Kidney (tissue), 13 donors: ENCODE measurements at regions not wholly inside any gene's neighbourhood (a gene's known extent, or its start where the extent isn't known, plus 50 kb on each side); places are given as distances from the start of the nearest gene placed in this dataset.

ENCODE experiments used
- DNase-seq, 5 donors: peaks; one replicate each; pipeline ENCODE4 v3.0.0-alpha.2; 2013 to 2020
- FAIRE-seq: peaks from 2 replicates; lab custom pipeline; 2012; peaks lifted over from hg19 to GRCh38; lab: Jason Lieb, UNC
- H3K27ac ChIP-seq, 2 donors: one replicate each; pipeline ENCODE4 v1.7.0; 2013; ENCODE audit warnings: low read depth in 2 of 2, low read length in 2 of 2, inconsistent platforms in 1 of 2
- H3K27me3 ChIP-seq: one replicate; pipeline ENCODE4 v1.7.1; 2013; ENCODE audit warnings: low read length, inconsistent platforms; ENCODE audit not compliant: control insufficient read depth, insufficient read depth
- H3K36me3 ChIP-seq, 3 donors: one replicate each; pipeline versions ENCODE4 v1.7.0 to v1.7.1; 2013; ENCODE audit warnings: low read length in 3 of 3, control low read depth in 1 of 3, inconsistent platforms in 1 of 3; ENCODE audit not compliant: insufficient read depth in 3 of 3, control insufficient read depth in 2 of 3
- H3K4me1 ChIP-seq, 3 donors: one replicate each; pipeline versions ENCODE4 v1.7.0 to v1.7.1; 2013; ENCODE audit warnings: low read length in 3 of 3, inconsistent platforms in 1 of 3, low read depth in 1 of 3; ENCODE audit not compliant: control insufficient read depth in 2 of 3, insufficient read depth in 2 of 3
- H3K4me3 ChIP-seq, 3 donors: one replicate each; pipeline versions ENCODE4 v1.7.0 to v1.8.1; 2013; ENCODE audit warnings: low read length in 3 of 3, control low read depth in 1 of 3, inconsistent platforms in 1 of 3
- H3K9ac ChIP-seq, 3 donors: one replicate each; pipeline versions ENCODE4 v1.7.0 to v1.7.1; 2013; ENCODE audit warnings: low read length in 3 of 3, control low read depth in 1 of 3, inconsistent platforms in 1 of 3
- H3K9me3 ChIP-seq, 3 donors: one replicate each; pipeline versions ENCODE4 v1.7.0 to v1.7.1; 2013; ENCODE audit warnings: low read length in 3 of 3, control low read depth in 1 of 3, inconsistent platforms in 1 of 3; ENCODE audit not compliant: control insufficient read depth in 2 of 3, insufficient read depth in 1 of 3
- intact Hi-C: fragments of 100-400 bp; cut with DNase I; formaldehyde crosslinking; loops from one replicate; pipeline ENCODE4 v1.11.1; 2022
- TF ChIP-seq, protein P1 (sequence below): IDR thresholded peaks from 3 replicates; pipeline ENCODE4 v1.5.1; 2012; ENCODE audit warnings: mild to moderate bottlenecking, moderate library complexity, borderline replicate concordance; ENCODE audit not compliant: insufficient read depth; ENCODE audit errors: extremely low read depth
- donor health status: control.
- donor health status: control.
- donor health status: control.
- donor health status: control.
- donor health status: control.
- donor health status: DM: yes; HTN: yes; CAD: no.
- donor health status: Normal renal cell carcinoma (clear cell type).

DNA sequence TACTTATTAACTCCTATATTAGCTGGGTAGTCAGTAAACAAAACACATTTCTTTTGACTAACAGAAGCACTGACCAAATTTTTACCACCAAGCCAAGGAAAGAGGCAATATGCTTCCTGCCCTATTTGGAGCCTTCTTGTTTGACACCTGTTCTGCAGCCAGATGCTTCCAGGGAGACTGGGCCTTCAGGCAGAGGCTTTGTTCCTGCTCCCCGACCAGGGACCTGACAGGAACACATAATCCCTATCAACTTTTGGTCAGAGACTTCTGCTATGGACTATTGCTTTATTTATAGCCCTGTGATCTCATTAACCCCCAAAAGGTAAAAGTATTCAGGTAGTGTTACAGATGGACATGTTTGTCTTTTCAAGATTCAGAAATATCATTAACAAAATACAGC is 541.3 kb downstream of the NTRK3 start:
- Histone ChIP-seq H3K4me1 (no peaks in the 10 kb centered on the region), H3K9ac (no peak overlapping the region), H3K27me3 (no peaks in the 10 kb centered on the region), H3K36me3 (no peaks in the 10 kb centered on the region), H3K4me3 (no peak overlapping the region), H3K9me3 (no peaks in the 10 kb centered on the region), H3K27ac (no peak overlapping the region)
- TF ChIP-seq, protein P1, sequence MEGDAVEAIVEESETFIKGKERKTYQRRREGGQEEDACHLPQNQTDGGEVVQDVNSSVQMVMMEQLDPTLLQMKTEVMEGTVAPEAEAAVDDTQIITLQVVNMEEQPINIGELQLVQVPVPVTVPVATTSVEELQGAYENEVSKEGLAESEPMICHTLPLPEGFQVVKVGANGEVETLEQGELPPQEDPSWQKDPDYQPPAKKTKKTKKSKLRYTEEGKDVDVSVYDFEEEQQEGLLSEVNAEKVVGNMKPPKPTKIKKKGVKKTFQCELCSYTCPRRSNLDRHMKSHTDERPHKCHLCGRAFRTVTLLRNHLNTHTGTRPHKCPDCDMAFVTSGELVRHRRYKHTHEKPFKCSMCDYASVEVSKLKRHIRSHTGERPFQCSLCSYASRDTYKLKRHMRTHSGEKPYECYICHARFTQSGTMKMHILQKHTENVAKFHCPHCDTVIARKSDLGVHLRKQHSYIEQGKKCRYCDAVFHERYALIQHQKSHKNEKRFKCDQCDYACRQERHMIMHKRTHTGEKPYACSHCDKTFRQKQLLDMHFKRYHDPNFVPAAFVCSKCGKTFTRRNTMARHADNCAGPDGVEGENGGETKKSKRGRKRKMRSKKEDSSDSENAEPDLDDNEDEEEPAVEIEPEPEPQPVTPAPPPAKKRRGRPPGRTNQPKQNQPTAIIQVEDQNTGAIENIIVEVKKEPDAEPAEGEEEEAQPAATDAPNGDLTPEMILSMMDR, result no peak
- FAIRE-seq (no peak), DNase-seq (no peak)
- intact Hi-C loops, result no loop called here

- Histone ChIP-seq H3K27ac (no peak overlapping the region), H3K4me3 (no peak overlapping the region), H3K9ac (no peak overlapping the region), H3K27me3 (no peaks in the 10 kb centered on the region), H3K4me1 (no peaks in the 10 kb centered on the region), H3K9me3 (no peaks in the 10 kb centered on the region), H3K36me3 (no peaks in the 10 kb centered on the region)
- TF ChIP-seq, protein P1, result no peak
- intact Hi-C loops, result no loop called here
- FAIRE-seq (no peak), DNase-seq (no peak)
Measured at GRCh38 chr15:87713475-87713879, 543.1 kb downstream of the NTRK3 start.

DNA sequence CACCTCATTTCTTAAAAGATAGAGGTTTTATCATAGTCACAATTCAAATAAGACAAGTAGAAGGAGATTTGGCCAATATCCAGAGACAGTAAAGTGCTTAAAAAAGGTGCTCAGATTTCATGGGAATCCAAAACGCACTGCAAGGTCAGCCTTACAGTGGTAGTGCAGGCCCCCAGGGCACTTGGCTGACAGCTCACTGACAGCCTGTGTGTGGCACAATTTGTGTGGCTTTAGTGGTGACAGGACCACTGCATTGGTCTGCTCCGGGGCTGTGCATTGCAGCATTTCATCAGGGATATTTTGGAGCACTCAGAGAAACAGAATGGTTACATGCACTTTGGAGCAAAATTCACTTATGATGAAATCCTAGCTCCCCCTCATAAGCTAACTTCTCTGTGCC is 544.3 kb downstream of the NTRK3 start:
- Histone ChIP-seq H3K9ac (no peak overlapping the region), H3K4me3 (no peak overlapping the region), H3K36me3 (no peaks in the 10 kb centered on the region), H3K27ac (no peak overlapping the region), H3K4me1 (no peaks in the 10 kb centered on the region), H3K27me3 (no peaks in the 10 kb centered on the region), H3K9me3 (no peaks in the 10 kb centered on the region)
- FAIRE-seq (no peak), DNase-seq (no peak)
- TF ChIP-seq, protein P1, result no peak
- intact Hi-C loops, result no loop called here

GRCh38 chr15:87711026-87711425 is 545.5 kb downstream of the NTRK3 start:
- Histone ChIP-seq H3K4me3 (no peak overlapping the region), H3K27ac (no peak overlapping the region), H3K36me3 (no peaks in the 10 kb centered on the region), H3K9ac (no peak overlapping the region), H3K9me3 (no peaks in the 10 kb centered on the region), H3K27me3 (no peaks in the 10 kb centered on the region), H3K4me1 (no peaks in the 10 kb centered on the region)
- TF ChIP-seq, protein P1, result no peak
- FAIRE-seq, result no peak
- intact Hi-C loops, result no loop called here
- DNase-seq, result peak in 2 of 5 donors; percentile 56 to 81
